Gastroesophageal sphincter (tissue), 4 donors: ENCODE measurements at regions not wholly inside any gene's neighbourhood (a gene's known extent, or its start where the extent isn't known, plus 50 kb on each side); places are given as distances from the start of the nearest gene placed in this dataset.

Experiments
- ATAC-seq: fragments of 150-250 bp; one replicate; pipeline ENCODE4 v1.9.1; 2016; ENCODE audit warnings: mild to moderate bottlenecking, moderate library complexity
- H3K27ac ChIP-seq, 4 donors: fragments of 200-600 bp; sonication (generic) in 3 of 4; 1 replicate in 3 of 4; 2 replicates in 1 of 4; pipeline ENCODE4 v1.5.1; 2016 to 2019
- H3K27me3 ChIP-seq: fragments of 200-600 bp; sonication (generic); one replicate; pipeline ENCODE4 v1.5.1; 2019
- H3K36me3 ChIP-seq, 2 donors: fragments of 200-600 bp; sonication (generic); one replicate each; pipeline ENCODE4 v1.5.1; 2019; ENCODE audit warnings: control low read depth in 1 of 2
- H3K4me1 ChIP-seq, 3 donors: fragments of 200-600 bp; sonication (generic); 1 replicate in 2 of 3; 2 replicates in 1 of 3; pipeline ENCODE4 v1.5.1; 2016 to 2019; ENCODE audit warnings: control low read depth in 2 of 3
- H3K4me3 ChIP-seq, 2 donors: fragments of 200-600 bp; sonication (generic); one replicate each; pipeline ENCODE4 v1.5.1; 2019; ENCODE audit warnings: mild to moderate bottlenecking in 1 of 2, moderate library complexity in 1 of 2
- H3K9me3 ChIP-seq, 3 donors: fragments of 200-600 bp; sonication (generic); one replicate each; pipeline ENCODE4 v1.5.1; 2017 to 2019; ENCODE audit warnings: control low read depth in 2 of 3
- CTCF ChIP-seq, 4 experiments: fragments of 200-600 bp in 2 of 4; fragments of 450-650 bp in 2 of 4; sonication (generic) in 1 of 4; IDR thresholded peaks; one replicate each; pipeline ENCODE4 v1.5.1; 2017 to 2019; ENCODE audit warnings: antibody characterized with exemption in 4 of 4, mild to moderate bottlenecking in 2 of 4, moderate library complexity in 2 of 4
- EP300 ChIP-seq: sonication (generic); formaldehyde crosslinking; IDR thresholded peaks from one replicate; pipeline ENCODE4 v1.6.1; 2017; ENCODE audit warnings: antibody characterized with exemption, mild to moderate bottlenecking
- POLR2A ChIP-seq, 2 donors: fragments of 450-650 bp; IDR thresholded peaks; one replicate each; pipeline ENCODE4 v1.6.1; 2017; ENCODE audit warnings: antibody characterized with exemption in 2 of 2, mild to moderate bottlenecking in 2 of 2, moderate library complexity in 1 of 2
- POLR2AphosphoS5 ChIP-seq: sonication (generic); formaldehyde crosslinking; IDR thresholded peaks from one replicate; pipeline ENCODE4 v1.6.1; 2017; ENCODE audit warnings: antibody characterized with exemption
- WGBS, 2 donors: methylation state at CpG; one replicate each; pipeline ENCODE4 v1.1.5; 2018; ENCODE audit warnings: low coverage in 1 of 2; 5-methylcytosine and 5-hydroxymethylcytosine counted together

GRCh38 chr20:6831461-6831860, 64.0 kb downstream of the BMP2 start:
- Histone ChIP-seq H3K4me1 (no peaks in the 10 kb centered on the region), H3K9me3 (no peaks in the 10 kb centered on the region), H3K36me3 (no peaks in the 10 kb centered on the region), H3K27me3 (no peaks in the 10 kb centered on the region), H3K4me3 (no peak overlapping the region), H3K27ac (no peak overlapping the region)
- no peak for ATAC-seq
- TF ChIP-seq CTCF (IDR thresholded peaks at IDR 0.05), result no peak
- no peak for TF ChIP-seq EP300
- no peak for TF ChIP-seq POLR2AphosphoS5
- no peak for TF ChIP-seq POLR2A (IDR thresholded peaks at IDR 0.05)
- 79 to 81% methylated on average over 3 of the region's 3 CpGs for WGBS, 2 donors

GRCh38 chr20:6832811-6833210, 65.3 kb downstream of the BMP2 start:
- H3K36me3 ChIP-seq, result no peaks in the 10 kb centered on the region
- no peaks in the 10 kb centered on the region for H3K27me3 ChIP-seq
- 80 to 95% methylated on average over 2 to 10 of the region's 10 CpGs for WGBS, 2 donors
- no peak overlapping the region for H3K27ac ChIP-seq
- ATAC-seq, result no peak
- no peak overlapping the region for H3K4me3 ChIP-seq
- H3K4me1 ChIP-seq, result no peaks in the 10 kb centered on the region
- TF ChIP-seq POLR2A (IDR thresholded peaks at IDR 0.05) (no peak), EP300 (no peak), CTCF (IDR thresholded peaks at IDR 0.05) (no peak), POLR2AphosphoS5 (no peak)
- H3K9me3 ChIP-seq, result no peaks in the 10 kb centered on the region

- 67 to 75% methylated on average over 3 of the region's 3 CpGs for WGBS, 2 donors
- H3K9me3 ChIP-seq, result no peaks in the 10 kb centered on the region
- H3K4me1 ChIP-seq, result no peaks in the 10 kb centered on the region
- peaks cover 7% of the 10 kb centered on the region for H3K27me3 ChIP-seq
- TF ChIP-seq EP300 (no peak), POLR2AphosphoS5 (no peak), POLR2A (IDR thresholded peaks at IDR 0.05) (no peak), CTCF (IDR thresholded peaks at IDR 0.05) (no peak)
- no peak for ATAC-seq
- no peaks in the 10 kb centered on the region for H3K36me3 ChIP-seq
- H3K4me3 ChIP-seq, result no peak overlapping the region
- no peak overlapping the region for H3K27ac ChIP-seq
Measured at GRCh38 chr20:6835609-6836008, 68.1 kb downstream of the BMP2 start.

GRCh38 chr20:6836821-6837374, 69.4 kb downstream of the BMP2 start:
- 87 to 100% methylated on average over 3 to 7 of the region's 7 CpGs for WGBS, 2 donors
- no peak for ATAC-seq
- no peak for TF ChIP-seq CTCF (IDR thresholded peaks at IDR 0.05)
- no peak for TF ChIP-seq POLR2A (IDR thresholded peaks at IDR 0.05)
- no peak for TF ChIP-seq EP300
- TF ChIP-seq POLR2AphosphoS5, result no peak
- Histone ChIP-seq H3K36me3 (no peaks in the 10 kb centered on the region), H3K27me3 (peaks cover 11% of the 10 kb centered on the region), H3K4me3 (no peak overlapping the region), H3K27ac (no peak overlapping the region), H3K4me1 (no peaks in the 10 kb centered on the region), H3K9me3 (no peaks in the 10 kb centered on the region)

- H3K9me3 ChIP-seq, result no peaks in the 10 kb centered on the region
- H3K36me3 ChIP-seq, result no peaks in the 10 kb centered on the region
- no peak for TF ChIP-seq CTCF (IDR thresholded peaks at IDR 0.05)
- no peak for TF ChIP-seq EP300
- TF ChIP-seq POLR2AphosphoS5, result no peak
- TF ChIP-seq POLR2A (IDR thresholded peaks at IDR 0.05), result no peak
- no peak overlapping the region for H3K4me3 ChIP-seq
- H3K4me1 ChIP-seq, result no peaks in the 10 kb centered on the region
- 73 to 82% methylated on average over 2 of the region's 2 CpGs for WGBS, 2 donors
- H3K27ac ChIP-seq, result no peak overlapping the region
- no peak for ATAC-seq
- H3K27me3 ChIP-seq, result peaks cover 11% of the 10 kb centered on the region
Measured at GRCh38 chr20:6837730-6838129, 70.2 kb downstream of the BMP2 start.
